ENCODE measurements at regions not wholly inside any gene's neighbourhood (a gene's known extent, or its start where the extent isn't known, plus 50 kb on each side); places are given as distances from the start of the nearest gene placed in this dataset.

- TF ChIP-seq CTCF (IDR thresholded peaks at IDR 0.05) (no peak), POLR2A (IDR thresholded peaks at IDR 0.05) (no peak)
These were observed 102.3 kb upstream of the WNT4 start for GRCh38 chr1:22245100-22245650.
